Vagina (tissue), 2 donors: ENCODE measurements at regions not wholly inside any gene's neighbourhood (a gene's known extent, or its start where the extent isn't known, plus 50 kb on each side); places are given as distances from the start of the nearest gene placed in this dataset.

Experiments
- CTCF ChIP-seq, 3 experiments: fragments of 450-650 bp in 2 of 3; fragments of 200-600 bp in 1 of 3; sonication (generic) in 1 of 3; IDR thresholded peaks; one replicate each; pipeline ENCODE4 v1.5.1; 2017 to 2019; ENCODE audit warnings: antibody characterized with exemption in 3 of 3, mild to moderate bottlenecking in 2 of 3, moderate library complexity in 2 of 3
- POLR2A ChIP-seq, 2 donors: fragments of 450-650 bp; IDR thresholded peaks; one replicate each; pipeline ENCODE4 v1.6.1; 2017; ENCODE audit warnings: antibody characterized with exemption in 2 of 2, mild to moderate bottlenecking in 2 of 2, moderate library complexity in 2 of 2

GRCh38 chr6:7006515-7007191 lies 101.1 kb upstream of the RREB1 start:
- no peak for TF ChIP-seq POLR2A (IDR thresholded peaks at IDR 0.05)
- TF ChIP-seq CTCF (IDR thresholded peaks at IDR 0.05) = no peak
